H9 (cell line): ENCODE measurements at regions not wholly inside any gene's neighbourhood (a gene's known extent, or its start where the extent isn't known, plus 50 kb on each side); places are given as distances from the start of the nearest gene placed in this dataset.

Experiments
- DNase-seq: peaks from one replicate; pipeline ENCODE4 v3.0.0-alpha.2; 2017
- H2AFZ ChIP-seq: one replicate; pipeline ENCODE4 v1.6.1; 2013; ENCODE audit warnings: mild to moderate bottlenecking, low read length, control low read depth, moderate library complexity
- H2AK5ac ChIP-seq: 2 replicates; pipeline ENCODE4 v1.6.1; 2013; ENCODE audit warnings: low read length, control low read depth, mixed read lengths; ENCODE audit not compliant: insufficient read length
- H2BK120ac ChIP-seq: one replicate; pipeline ENCODE4 v1.6.1; 2013; ENCODE audit warnings: low read depth, mild to moderate bottlenecking, low read length, control low read depth, inconsistent platforms; ENCODE audit not compliant: poor library complexity, severe bottlenecking
- H2BK12ac ChIP-seq: 2 replicates; pipeline ENCODE4 v1.6.1; 2013; ENCODE audit warnings: low read length, control low read depth, mixed read lengths, low read depth; ENCODE audit not compliant: insufficient read length
- H2BK15ac ChIP-seq: 2 replicates; pipeline ENCODE4 v1.6.1; 2013; ENCODE audit warnings: low read depth, low read length, control low read depth
- H2BK20ac ChIP-seq: one replicate; pipeline ENCODE4 v1.6.1; 2013; ENCODE audit warnings: low read depth, mild to moderate bottlenecking, low read length, control low read depth, inconsistent platforms; ENCODE audit not compliant: poor library complexity, severe bottlenecking
- H2BK5ac ChIP-seq: 2 replicates; pipeline ENCODE4 v1.6.1; 2013; ENCODE audit warnings: low read length, control low read depth, mixed read lengths; ENCODE audit not compliant: insufficient read length
- H3K14ac ChIP-seq: 2 replicates; pipeline ENCODE4 v1.6.1; 2013; ENCODE audit warnings: low read length, control low read depth; ENCODE audit not compliant: insufficient read depth
- H3K18ac ChIP-seq: 2 replicates; pipeline ENCODE4 v1.6.1; 2013; ENCODE audit warnings: low read depth, mild to moderate bottlenecking, mixed read lengths, low read length, control low read depth; ENCODE audit not compliant: insufficient read length
- H3K23ac ChIP-seq: 2 replicates; pipeline ENCODE4 v1.6.1; 2013; ENCODE audit warnings: low read length, control low read depth, mixed read lengths, low read depth; ENCODE audit not compliant: insufficient read length
- H3K23me2 ChIP-seq: 2 replicates; pipeline ENCODE4 v1.6.1; 2013; ENCODE audit warnings: low read depth, mild to moderate bottlenecking, mixed read lengths, low read length, control low read depth; ENCODE audit not compliant: insufficient read length, poor library complexity, severe bottlenecking
- H3K27ac ChIP-seq: 2 replicates; pipeline ENCODE4 v1.5.1; 2013; ENCODE audit warnings: low read length, control low read depth, mixed read lengths, low read depth; ENCODE audit not compliant: insufficient read length
- H3K27me3 ChIP-seq: 2 replicates; pipeline ENCODE4 v1.6.1; 2013; ENCODE audit warnings: low read length, control low read depth, inconsistent platforms; ENCODE audit not compliant: insufficient read depth
- H3K4ac ChIP-seq: 2 replicates; pipeline ENCODE4 v1.6.1; 2013; ENCODE audit warnings: low read depth, mild to moderate bottlenecking, control low read depth, inconsistent platforms, low read length, moderate library complexity
- H3K4me1 ChIP-seq: 2 replicates; pipeline ENCODE4 v1.6.1; 2013; ENCODE audit warnings: low read length, control low read depth, inconsistent platforms; ENCODE audit not compliant: insufficient read depth
- H3K4me2 ChIP-seq: 2 replicates; pipeline ENCODE4 v1.6.1; 2013; ENCODE audit warnings: low read length, control low read depth, mixed read lengths; ENCODE audit not compliant: insufficient read length, insufficient read depth
- H3K56ac ChIP-seq: 2 replicates; pipeline ENCODE4 v1.6.1; 2013; ENCODE audit warnings: low read depth, mild to moderate bottlenecking, mixed read lengths, low read length, control low read depth; ENCODE audit not compliant: insufficient read length
- H3K79me1 ChIP-seq: 2 replicates; pipeline ENCODE4 v1.6.1; 2013; ENCODE audit warnings: low read depth, mild to moderate bottlenecking, moderate library complexity, low read length, control low read depth, inconsistent platforms; ENCODE audit not compliant: insufficient read depth, poor library complexity, severe bottlenecking
- H3K79me2 ChIP-seq: 2 replicates; pipeline ENCODE4 v1.6.1; 2013; ENCODE audit warnings: low read length, control low read depth, inconsistent platforms; ENCODE audit not compliant: insufficient read depth
- H3K9ac ChIP-seq: 2 replicates; pipeline ENCODE4 v1.6.1; 2013; ENCODE audit warnings: low read length, control low read depth, mixed read lengths; ENCODE audit not compliant: insufficient read length; ENCODE audit errors: extremely low read depth
- H3K9me3 ChIP-seq: one replicate; pipeline ENCODE4 v1.6.1; 2013; ENCODE audit warnings: low read depth, low read length, inconsistent platforms; ENCODE audit not compliant: control insufficient read depth
- H3T11ph ChIP-seq: one replicate; pipeline ENCODE4 v1.6.1; 2013; ENCODE audit warnings: mild to moderate bottlenecking, low read length, control low read depth, inconsistent platforms
- H4K20me1 ChIP-seq: one replicate; pipeline ENCODE4 v1.6.1; 2013; ENCODE audit not compliant: control insufficient read depth, insufficient read length, insufficient read depth
- H4K5ac ChIP-seq: 2 replicates; pipeline ENCODE4 v1.6.1; 2013; ENCODE audit warnings: low read depth, mild to moderate bottlenecking, mixed read lengths, low read length, control low read depth; ENCODE audit not compliant: insufficient read length
- H4K8ac ChIP-seq: replicated peaks from 2 replicates; pipeline ENCODE4 v1.6.1; 2013; ENCODE audit warnings: low read length, control low read depth, mixed read lengths, low read depth; ENCODE audit not compliant: insufficient read length
- H4K91ac ChIP-seq: 2 replicates; pipeline ENCODE4 v1.6.1; 2013; ENCODE audit warnings: low read depth, mild to moderate bottlenecking, moderate library complexity, mixed read lengths, low read length, control low read depth; ENCODE audit not compliant: insufficient read length
- H3K27ac Mint-ChIP-seq, 3 experiments: 2 replicates in 2 of 3; 3 replicates in 1 of 3; pipeline ENCODE4 v1.8.0; 2020 to 2021; ENCODE audit warnings: mixed read lengths in 3 of 3, mild to moderate bottlenecking in 1 of 3, moderate library complexity in 1 of 3
- H3K27me3 Mint-ChIP-seq: 2 replicates; pipeline ENCODE4 v1.8.0; 2021; ENCODE audit warnings: low read depth, mild to moderate bottlenecking, moderate library complexity, mixed read lengths
- H3K36me3 Mint-ChIP-seq, 3 experiments: 2 replicates in 2 of 3; 3 replicates in 1 of 3; pipeline ENCODE4 v1.8.0; 2020 to 2021; ENCODE audit warnings: low read depth in 3 of 3, mixed read lengths in 3 of 3; ENCODE audit not compliant: insufficient read depth in 1 of 3
- H3K4me1 Mint-ChIP-seq, 2 experiments: 2 replicates each; pipeline ENCODE4 v1.8.0; 2020; ENCODE audit warnings: mixed read lengths in 2 of 2
- H3K4me3 Mint-ChIP-seq, 2 experiments: 2 replicates in 1 of 2; 3 replicates in 1 of 2; pipeline ENCODE4 v1.8.0; 2020 to 2021; ENCODE audit warnings: mild to moderate bottlenecking in 2 of 2, mixed read lengths in 2 of 2, moderate library complexity in 1 of 2
- H3K9me3 Mint-ChIP-seq, 2 experiments: 2 replicates in 1 of 2; 3 replicates in 1 of 2; pipeline ENCODE4 v1.8.0; 2020; ENCODE audit warnings: mild to moderate bottlenecking in 2 of 2, mixed read lengths in 2 of 2, moderate library complexity in 1 of 2
- CTCF ChIP-seq: fragments of 200-600 bp; sonication (generic); conservative IDR thresholded peaks from 3 replicates; pipeline ENCODE4 v1.8.0; 2021; ENCODE audit warnings: antibody characterized with exemption, mild to moderate bottlenecking
- WGBS: extraction: QIAGEN DNeasy Blood & Tissue Kit; methylation state at CpG from one replicate; pipeline ENCODE4 v1.1.7; 2013; ENCODE audit warnings: missing lambda C conversion rate, low lambda C conversion rate, mixed read lengths; ENCODE audit not compliant: insufficient read length; ENCODE audit errors: extremely low coverage; 5-methylcytosine and 5-hydroxymethylcytosine counted together

GRCh38 chr15:47885920-47886319 lies 168.6 kb downstream of the SEMA6D start:
- Histone ChIP-seq H2BK120ac (no peak overlapping the region), H4K91ac (no peak overlapping the region), H4K5ac (no peak overlapping the region), H3K14ac (no peak overlapping the region), H2AK5ac (no peak overlapping the region), H3K56ac (no peak overlapping the region), H3K23ac (no peak overlapping the region), H3T11ph (no peak overlapping the region), H2BK20ac (no peak overlapping the region), H4K20me1 (no peaks in the 10 kb centered on the region), H2BK15ac (no peak overlapping the region), H3K18ac (no peak overlapping the region), H3K9me3 (no peaks in the 10 kb centered on the region), H4K8ac (no peak overlapping the region), H3K4me1 (peaks cover 4% of the 10 kb centered on the region; the same call in 1 of the 2 replicates), H3K23me2 (no peaks in the 10 kb centered on the region), H3K9ac (no peak overlapping the region), H2AFZ (no peak overlapping the region), H3K79me1 (no peaks in the 10 kb centered on the region), H3K27me3 (no peaks in the 10 kb centered on the region; the same call in 1 of the 2 replicates), H2BK5ac (no peak overlapping the region), H3K79me2 (no peaks in the 10 kb centered on the region), H3K4me2 (no peak overlapping the region), H3K27ac (no peak overlapping the region), H3K4ac (no peak overlapping the region), H2BK12ac (no peak overlapping the region)
- H3K27ac Mint-ChIP-seq: no peak overlapping the region
- WGBS: no CpG with 5 or more reads among the region's 4 CpGs
- H3K36me3 Mint-ChIP-seq: no peaks in the 10 kb centered on the region
- no peak for DNase-seq
- H3K9me3 Mint-ChIP-seq: no peaks in the 10 kb centered on the region; a peak in 2 of 5 replicates
- TF ChIP-seq CTCF: no peak
- peaks cover 6% of the 10 kb centered on the region; the same call in 1 of the 2 replicates for H3K27me3 Mint-ChIP-seq
- H3K4me3 Mint-ChIP-seq: peak overlapping the region in 1 of 2 experiments; percentile 37; a peak in 1 of 5 replicates
- peaks cover 29 to 33% of the 10 kb centered on the region in 2 experiments for H3K4me1 Mint-ChIP-seq
